GM21515 (cell line): ENCODE measurements at regions not wholly inside any gene's neighbourhood (a gene's known extent, or its start where the extent isn't known, plus 50 kb on each side); places are given as distances from the start of the nearest gene placed in this dataset.

ENCODE experiments used
- ATAC-seq: cut with Tn5 transposase; IDR thresholded peaks from one replicate; pipeline ENCODE4 v1.9.1; 2021; ENCODE audit not compliant: unreplicated experiment

DNA sequence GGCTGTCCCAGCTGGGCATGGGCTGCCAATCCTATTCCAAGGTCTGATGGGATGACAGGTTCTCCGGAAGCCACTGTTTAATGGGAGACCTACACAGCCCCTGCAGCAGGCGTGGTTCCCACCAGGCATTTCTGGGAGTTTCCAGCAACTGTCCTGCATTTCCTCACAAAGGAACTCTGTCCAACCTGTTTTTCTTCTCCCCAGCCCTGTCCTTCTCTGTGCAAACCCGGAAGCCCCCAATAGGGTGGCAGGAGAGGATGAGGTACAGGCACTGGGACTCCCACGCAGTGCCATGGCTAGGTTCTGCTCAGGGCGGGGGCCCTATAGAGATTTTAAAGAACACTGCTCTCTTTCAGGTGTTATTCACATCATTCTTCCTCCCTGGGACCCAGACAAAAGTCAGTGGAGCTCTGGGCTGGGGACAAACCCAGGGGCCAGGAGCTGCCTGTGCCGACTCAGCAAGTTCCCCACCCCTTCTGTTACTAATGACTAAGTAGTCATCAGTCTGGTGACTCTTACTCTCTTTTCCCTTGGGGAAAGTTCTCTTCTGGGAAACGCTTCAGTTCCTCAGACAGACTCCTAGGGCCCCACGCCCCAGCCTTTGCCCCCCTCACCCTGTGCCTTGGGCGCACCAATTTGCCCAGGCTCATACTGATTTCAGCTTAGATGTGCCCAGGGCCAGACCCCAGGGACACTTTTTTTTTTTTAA, 97.7 kb downstream of the CD47 start:
- ATAC-seq, result no peak

DNA sequence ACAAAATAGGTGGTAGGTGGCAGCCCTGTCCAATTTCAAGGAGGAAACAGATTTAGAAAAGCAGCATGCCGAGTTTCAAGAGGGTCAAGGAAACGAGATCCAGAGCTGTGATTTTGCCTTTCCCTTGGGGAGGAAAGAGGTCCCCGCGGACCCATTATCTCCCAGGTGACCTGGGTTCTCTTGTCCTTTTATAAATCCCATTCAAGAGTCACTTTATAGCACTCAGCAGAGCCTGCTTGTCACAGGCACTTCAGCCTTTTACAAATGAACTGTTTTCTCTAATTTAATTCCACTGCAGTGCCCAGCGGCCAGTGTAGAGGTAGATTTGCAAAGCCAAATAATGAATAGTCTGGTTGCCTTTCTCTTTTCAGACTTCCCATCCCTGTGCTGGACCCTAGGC, 99.9 kb downstream of the CD47 start:
- ATAC-seq, result no peak

DNA sequence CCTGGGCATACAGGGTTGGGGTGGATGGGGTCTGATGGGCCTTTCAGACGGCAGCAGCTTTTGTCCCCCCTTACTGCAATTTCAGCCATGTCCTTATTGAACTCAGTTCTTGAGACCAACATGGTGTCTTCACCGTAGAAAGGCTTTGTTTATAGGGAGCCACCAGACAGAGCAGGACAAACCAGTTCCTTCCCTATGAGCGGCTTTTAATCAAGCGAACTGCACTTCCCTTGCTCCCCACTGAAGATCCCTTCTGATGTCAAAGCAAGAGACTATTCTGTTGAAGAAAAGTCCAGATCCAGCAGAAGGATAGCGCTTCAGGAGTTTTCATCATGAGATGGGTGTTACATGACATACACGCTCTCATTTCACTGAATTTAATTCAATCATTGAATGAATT, 100.4 kb downstream of the CD47 start:
- ATAC-seq, result no peak

DNA sequence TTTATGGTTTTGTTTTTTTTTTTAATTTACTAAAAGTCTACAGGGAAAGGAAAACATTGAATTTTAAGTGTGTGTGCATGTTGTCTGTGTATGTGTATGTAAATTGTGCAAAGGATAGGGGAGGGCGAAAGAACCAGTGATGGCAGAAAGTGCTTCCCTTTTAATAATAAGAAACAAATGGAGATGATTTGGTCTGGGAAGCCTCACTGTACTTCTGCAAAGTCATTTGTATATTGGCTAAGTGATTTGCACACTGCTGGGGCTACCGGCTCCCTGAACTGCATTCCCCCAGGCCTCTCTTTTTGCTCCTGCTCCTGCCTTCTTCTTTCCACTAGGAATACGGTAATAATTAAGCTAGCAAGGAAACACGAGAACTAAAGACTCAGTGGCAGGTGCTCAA, 101.2 kb downstream of the CD47 start:
- ATAC-seq, result no peak

DNA sequence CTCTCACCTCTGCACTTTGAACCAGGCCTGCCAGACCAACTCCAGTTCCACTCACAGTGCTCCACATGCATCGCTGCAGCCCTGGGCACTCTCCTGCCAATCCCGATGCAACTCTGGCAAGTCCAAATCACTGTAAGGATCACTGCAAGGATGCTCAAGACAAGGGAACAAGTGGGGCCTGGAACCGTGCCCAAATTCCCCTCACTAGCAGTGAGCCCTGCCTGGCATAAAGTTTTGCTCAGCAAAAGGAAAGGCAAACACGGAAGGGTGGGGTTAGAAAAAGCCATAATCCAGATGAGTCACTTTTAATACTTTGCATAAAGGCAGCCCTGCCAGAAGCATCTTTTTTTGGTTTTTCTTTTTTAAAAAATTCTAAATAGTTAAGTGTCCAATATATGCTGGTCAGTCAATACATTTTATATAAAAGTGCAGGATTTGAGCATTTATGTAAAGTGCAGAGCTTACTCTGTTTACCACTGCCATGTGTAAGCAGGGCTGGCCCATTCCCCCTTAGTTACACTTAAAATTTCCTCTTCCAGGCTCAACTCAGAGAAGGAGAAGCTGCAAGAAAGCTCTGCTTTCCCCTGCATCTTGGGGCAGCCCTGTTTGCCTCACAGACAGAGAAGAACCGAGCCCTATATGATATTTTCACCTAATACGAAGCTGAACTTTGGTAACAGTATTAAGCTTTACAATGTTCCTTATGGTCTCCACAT, 102.2 kb downstream of the CD47 start:
- no peak for ATAC-seq

DNA sequence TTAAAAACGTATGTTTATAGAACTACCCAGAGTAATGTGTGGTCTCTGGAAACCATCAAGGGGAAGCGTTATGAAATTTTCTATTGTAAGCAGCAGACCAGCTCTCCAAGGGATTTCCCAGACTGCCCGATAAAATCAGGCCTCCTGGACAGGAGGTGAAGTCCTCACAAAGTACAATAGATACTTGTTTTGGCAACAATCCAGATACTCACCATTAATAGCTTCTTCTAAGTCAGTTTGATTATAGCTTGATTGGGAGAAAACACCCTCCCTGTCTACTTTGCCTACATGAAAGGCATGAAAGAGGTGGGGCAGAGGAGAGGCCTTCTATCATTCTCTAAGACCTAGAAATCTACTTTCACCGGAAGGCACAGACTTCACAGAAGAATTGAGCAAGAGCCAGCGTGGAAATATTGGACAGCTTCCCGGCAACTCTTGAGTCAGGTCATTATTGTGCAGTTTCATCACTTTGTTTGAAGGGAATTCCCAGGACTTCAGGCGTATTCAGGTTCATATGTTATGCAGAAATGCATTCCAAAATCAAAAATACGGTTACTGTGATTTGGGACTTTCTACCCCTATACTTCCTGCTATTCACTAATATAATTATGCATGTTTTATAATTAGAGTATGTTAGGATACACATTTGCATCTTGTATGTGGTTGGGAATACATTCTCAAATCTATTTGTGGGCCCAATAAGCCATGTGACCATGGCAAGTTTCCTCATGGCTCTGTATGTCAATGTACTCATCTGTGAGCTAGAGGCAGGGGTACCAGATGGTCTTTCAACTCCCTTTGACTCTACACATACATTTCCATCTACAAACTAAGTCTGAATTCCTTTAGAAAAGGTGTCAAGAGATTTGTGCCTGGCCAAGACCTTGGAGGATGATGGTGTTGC, 103.5 kb downstream of the CD47 start:
- ATAC-seq, result no peak

DNA sequence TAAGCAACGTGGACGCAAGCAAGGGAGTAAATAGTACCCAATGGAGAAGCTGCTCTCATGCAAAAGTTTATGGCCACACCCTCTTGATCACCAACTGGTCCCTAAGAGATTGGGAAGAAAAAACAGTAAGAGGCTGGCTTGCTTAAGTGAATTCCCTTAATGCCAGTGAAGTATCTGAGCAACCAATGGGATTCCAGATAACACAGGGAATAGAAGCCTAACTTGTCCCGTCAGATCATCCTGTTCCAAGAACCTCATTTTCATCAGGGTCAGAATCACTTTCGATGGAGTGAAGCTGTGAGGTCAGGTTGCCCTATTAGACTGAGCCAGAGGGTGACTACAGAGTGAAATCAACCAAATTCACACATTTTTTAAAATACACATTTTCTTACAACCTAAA, 104.3 kb downstream of the CD47 start:
- no peak for ATAC-seq

DNA sequence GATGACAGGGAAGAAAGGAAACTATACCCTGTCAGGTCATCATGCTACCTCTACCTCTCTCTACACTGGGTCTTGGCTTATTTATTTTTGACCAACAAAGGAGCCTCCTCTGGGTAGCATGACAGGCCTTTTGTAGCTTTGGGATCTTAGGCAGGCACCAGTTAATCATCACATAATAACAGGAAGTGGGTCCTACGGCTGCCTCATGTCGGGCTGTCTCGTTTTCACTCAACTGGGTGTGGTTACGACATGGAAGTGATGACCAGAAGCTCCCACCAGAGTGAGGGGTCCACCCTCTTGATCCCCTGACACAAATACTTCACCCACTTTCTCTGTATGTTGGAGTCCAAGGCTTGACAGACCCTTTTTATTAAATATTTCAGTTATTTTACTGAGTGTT, 105.3 kb downstream of the CD47 start:
- peak; percentile 87 for ATAC-seq

DNA sequence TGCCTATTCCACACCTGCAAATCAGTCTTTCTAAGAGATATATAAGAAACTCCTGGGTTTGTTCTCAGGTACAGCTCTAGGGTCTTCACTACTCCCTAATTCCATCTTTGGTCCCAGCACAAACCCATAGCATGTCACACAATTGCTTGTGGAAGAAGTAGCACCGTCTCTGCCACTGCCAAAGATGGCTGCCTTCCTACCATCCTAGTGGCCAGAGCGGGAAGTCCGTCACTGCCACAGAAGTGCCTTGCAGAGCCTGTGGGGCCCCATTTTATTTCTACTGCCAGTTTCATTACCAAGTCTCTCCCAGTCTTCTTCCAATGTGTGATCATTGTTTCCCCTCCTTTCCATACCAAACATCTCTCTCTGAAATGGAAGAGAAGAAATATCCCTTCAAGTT, 107.6 kb downstream of the CD47 start:
- ATAC-seq, result no peak

DNA sequence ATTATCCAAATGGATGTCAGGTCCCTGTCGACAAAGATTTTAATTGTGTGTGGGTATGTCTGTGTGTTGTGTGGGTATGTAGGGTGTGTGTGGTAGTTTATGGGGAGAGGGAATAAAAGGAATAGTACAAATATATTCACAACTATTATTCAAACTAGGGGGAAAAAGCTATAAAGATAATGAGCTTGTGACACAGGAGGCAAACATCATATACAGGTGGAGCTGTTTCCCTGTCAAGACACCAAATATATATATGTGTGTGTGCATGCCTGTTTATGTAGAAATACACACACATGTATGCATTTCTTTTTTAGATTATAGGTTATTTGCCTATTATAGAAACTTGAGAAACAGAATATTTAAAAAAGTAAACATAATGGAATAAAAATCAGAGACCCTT, 108.7 kb downstream of the CD47 start:
- ATAC-seq, result no peak

DNA sequence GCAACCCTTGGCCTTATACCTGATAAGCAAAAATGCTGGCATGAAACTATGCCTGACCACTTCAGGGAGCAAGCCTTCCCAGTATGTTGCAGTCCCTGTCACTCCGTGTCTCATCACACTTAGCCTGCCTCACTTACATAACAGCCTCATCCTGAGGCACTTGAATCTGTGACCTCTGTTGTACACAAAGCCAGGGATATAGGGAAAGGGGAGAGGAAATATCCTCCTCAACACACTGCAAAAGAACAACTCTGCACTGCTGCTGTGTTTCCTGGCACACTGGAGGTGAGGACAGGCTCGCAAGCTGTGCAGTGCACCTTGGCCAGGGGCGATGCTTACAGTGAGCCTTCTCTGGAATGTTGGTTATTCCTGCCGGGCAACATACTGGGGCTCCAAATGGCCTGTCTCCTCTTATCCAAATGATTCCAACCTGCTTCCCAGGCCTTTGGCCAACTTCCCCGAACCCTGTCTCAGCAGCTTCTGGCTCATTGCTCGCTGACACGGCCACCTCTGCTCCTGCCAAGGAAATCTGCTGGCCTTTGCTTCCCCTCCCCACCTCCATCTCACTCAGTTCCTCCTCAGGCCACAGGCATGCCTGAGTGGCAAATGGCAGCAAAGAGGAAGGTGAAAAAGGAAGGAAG, 109.2 kb downstream of the CD47 start:
- ATAC-seq, result no peak

DNA sequence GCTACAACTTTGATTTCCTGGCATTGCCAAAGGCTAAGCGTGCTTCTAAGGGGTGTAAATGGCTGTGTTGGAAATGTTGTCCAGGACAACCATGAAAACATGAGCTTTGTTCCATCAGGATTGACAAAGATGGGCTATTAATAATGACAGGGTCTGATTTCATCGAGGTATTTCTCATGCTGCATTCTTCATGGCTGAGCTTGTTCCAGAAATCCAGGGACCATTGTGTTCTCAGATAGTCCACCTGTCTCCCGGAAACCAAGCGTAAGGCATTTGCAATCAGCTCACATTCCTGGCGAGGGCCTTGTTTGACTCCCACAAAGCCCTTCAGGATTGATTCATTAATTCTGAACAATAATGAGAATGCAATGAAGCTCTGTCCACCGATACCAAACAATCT, 111.3 kb downstream of the CD47 start:
- no peak for ATAC-seq

DNA sequence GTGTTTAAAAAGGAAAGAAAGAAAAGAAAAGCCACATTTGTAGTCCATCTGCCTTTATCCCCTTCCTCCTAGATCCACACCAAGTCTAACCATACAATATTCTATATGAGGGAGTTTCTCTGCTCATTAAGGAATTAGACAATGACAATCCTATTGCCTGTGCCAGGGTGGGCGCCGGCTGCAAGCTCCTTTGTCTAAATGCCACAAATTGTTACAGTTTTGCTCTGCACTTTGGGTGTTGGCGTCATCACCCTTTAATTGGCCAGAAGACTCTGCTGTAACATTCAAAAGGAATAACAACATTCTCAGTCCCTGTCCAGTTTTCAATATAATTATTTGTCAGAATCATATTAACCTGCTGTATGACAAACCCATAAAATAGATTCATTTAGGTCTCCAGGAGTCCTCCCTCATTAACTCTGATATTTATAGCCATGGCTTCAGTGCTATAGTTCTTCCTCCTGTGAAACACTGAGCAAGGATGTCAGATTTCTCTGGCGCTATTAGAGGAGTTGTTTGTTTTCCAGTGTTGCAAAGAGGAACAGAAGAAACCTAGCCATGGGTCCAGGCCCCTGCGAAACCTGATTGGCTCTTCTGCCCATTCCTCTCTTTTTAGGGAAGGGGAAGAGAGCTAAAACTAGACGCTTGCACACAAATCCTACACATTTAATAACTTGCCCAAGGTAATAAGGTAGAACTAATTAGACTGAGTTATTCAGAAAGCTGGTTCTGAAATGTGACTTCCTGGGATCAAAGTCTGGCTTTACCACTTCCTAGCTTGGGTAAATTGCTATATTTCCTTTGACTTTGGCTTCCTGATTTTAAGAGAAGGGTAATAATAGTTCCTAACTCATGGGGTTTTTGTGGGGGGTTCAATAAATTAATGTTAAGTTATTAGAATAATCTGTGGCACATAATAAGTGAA, 112.4 kb downstream of the CD47 start:
- ATAC-seq, result no peak

DNA sequence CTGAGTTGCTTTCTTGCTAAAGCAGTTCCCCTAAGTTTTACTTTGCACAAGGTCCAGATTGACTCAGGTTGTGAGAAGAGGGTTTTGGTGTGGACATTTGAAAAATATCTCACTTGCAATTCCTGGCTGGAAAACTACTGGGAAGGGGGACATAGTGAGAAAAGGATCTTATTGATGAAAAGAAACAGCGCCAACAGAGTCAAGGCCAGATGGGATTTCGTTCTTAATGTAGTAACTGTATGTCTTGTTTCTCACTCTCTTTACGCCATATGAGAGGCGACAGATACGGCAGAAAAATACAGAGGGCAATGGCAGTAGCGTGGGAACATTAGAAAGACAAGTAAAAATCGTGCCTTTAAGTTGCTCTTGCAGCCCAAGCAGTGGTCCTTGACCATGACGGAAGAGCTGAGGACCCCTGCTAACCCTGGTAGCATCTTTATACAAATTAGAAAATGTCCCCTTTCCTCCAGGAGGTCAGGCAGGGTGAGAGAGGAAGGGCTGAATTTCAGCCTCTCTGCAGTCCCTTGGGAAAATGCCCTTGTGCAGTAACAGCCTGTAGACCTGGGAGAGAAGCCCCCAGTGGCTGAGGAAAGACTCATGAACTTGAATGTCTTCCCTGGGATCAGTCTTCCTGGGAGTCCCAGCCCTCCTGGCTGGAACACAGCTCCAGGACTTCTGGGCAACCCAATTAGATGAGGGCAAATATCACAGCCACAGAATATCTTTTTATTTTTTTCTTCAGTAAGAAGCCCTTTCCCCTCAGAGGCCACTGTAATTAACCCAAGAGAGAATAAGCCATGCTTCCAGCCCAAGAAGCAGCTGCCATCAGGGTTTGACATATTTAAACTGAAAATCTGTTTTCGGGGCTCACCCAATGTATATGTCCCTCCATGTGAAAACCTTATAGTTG, 113.4 kb downstream of the CD47 start:
- ATAC-seq, result no peak

DNA sequence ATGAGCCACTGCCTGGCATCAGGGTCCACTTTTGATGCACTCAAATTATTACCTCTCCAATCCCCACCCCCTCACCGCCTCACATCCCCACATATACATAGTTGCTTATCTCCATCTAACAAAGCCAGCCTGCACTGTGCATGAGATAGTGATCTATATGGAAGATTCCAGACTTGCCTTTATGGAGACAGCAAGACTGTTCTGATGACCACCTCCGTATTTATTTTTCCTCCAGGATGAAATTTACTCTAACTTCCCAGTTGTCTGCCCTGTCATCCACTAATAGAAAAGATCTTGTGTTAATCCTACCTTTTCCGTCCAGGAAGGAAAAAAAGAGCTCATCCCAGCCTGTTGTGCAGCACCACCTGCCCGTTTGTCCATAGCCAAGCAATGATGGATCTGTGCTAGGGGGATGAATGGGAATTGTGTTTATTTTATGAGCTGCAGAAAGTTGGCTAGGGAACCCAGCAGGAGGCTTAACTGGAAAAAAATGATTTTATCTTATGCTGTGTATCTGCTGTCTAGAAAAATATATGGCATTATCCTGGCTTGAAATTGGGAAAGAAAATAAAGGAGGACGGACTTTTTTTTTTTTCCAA, 114.5 kb downstream of the CD47 start:
- ATAC-seq, result no peak

DNA sequence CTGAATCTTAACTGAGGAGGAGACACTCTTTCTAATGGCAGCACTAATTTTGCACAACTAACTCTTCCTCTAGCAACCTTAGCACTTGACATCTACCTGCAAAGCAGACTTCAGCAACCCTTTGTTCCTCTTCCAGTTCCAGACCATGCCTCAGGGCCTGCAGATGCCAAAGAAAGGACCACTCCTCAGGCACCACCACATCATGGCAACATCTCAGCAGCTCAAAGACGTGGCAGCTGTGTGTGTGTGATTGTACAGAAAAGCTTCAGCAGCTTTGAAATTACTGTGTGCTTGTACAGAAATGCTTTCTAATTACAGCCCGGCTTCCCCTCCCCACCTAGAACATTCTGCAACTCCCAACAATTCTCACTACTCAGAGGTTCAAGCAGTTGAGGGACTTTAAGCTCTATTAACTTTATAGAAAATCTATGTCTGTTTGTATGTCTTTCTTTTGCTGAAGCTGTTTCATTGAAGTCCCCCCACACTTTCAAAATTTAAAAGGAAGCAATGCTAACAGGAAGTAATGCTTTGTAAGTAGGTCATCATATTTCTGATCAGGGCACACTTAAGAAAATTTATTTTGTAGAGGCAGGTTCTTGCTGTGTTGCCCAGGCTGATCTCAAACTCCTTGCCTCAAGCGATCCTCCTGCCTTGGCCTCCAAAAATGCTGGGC, 115.2 kb downstream of the CD47 start:
- no peak for ATAC-seq

DNA sequence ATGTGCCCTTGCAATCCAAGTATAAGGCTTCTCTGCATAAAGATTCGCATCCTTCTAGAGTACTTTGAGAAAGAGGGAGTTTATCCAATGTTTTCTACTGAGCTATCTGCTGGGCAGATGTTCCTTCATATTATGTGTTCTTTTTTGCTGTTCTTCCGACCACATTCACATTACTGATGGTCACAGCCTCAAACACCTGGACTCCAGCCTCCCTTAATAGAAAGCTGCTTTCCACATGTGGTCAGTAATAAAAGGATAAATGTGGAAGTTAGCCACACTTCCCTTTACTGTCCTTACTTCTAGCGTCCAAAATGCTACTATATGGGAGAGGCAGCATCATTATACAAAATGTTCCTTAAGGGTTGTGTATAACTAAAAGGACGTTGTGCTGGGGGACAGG, 116.9 kb downstream of the CD47 start:
- ATAC-seq, result no peak

DNA sequence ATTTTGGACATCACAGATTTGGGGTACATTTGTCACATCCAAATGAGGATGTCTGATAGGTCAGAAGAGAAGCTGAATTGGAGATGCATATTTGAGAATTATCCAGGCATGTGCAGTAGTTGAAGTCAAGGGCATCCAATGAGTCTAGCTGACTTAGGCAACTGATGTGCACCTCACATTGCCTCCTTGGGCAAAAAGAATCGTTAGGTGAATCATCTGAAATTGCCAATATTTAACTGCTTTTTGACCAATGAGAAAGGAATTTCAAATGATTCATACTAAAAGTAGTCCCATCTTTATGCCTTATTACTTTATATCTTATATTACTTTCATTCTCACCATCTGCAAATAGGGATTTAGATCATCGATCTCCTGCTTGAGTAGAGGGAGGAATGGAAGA, 117.7 kb downstream of the CD47 start:
- ATAC-seq, result no peak
